ENCODE measurements at regions not wholly inside any gene's neighbourhood (a gene's known extent, or its start where the extent isn't known, plus 50 kb on each side); places are given as distances from the start of the nearest gene placed in this dataset.

DNA sequence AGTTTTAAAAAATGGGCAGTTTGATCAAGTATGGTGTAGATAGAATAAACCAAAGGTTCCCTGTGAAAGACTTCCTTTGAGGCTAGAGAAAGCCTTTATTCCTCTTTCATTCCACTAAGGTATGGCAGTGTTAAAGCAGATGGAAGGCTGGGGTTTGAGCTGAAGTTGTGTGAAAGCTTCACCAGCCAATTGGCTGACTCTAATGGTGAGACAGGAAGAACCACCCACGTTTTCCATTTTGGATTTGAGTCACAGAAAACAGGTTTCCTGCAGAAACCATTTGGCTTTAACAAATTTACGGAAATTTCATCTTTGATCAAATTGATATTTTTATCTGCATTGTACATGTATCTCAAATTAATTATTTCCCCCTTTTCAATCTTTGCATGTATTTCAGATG is 455.0 kb downstream of the PCNX1 start:
- H3K4me3 Mint-ChIP-seq, result no peak overlapping the region
- TF ChIP-seq, protein P1, sequence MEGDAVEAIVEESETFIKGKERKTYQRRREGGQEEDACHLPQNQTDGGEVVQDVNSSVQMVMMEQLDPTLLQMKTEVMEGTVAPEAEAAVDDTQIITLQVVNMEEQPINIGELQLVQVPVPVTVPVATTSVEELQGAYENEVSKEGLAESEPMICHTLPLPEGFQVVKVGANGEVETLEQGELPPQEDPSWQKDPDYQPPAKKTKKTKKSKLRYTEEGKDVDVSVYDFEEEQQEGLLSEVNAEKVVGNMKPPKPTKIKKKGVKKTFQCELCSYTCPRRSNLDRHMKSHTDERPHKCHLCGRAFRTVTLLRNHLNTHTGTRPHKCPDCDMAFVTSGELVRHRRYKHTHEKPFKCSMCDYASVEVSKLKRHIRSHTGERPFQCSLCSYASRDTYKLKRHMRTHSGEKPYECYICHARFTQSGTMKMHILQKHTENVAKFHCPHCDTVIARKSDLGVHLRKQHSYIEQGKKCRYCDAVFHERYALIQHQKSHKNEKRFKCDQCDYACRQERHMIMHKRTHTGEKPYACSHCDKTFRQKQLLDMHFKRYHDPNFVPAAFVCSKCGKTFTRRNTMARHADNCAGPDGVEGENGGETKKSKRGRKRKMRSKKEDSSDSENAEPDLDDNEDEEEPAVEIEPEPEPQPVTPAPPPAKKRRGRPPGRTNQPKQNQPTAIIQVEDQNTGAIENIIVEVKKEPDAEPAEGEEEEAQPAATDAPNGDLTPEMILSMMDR (IDR thresholded peaks at IDR 0.05), result no peak
- peaks cover 47% of the 10 kb centered on the region for H3K4me1 Mint-ChIP-seq (ENCODE audit: low read depth)
- Histone ChIP-seq H3K27me3 (ENCODE audit: control insufficient read depth in 1 of 2, insufficient read depth in 2 of 2, low read length in 2 of 2) (no peaks in the 10 kb centered on the region), H3K36me3 (ENCODE audit: insufficient read depth, low read length) (no peaks in the 10 kb centered on the region), H3K4me3 (ENCODE audit: low read length) (no peak overlapping the region), H3K4me1 (ENCODE audit: insufficient read depth, low read length) (no peaks in the 10 kb centered on the region), H3K27ac (ENCODE audit: low read depth in 1 of 2, low read length in 2 of 2) (no peak overlapping the region), H3K9me3 (ENCODE audit: control insufficient read depth in 1 of 2, insufficient read depth in 1 of 2, low read length in 2 of 2) (no peaks in the 10 kb centered on the region)
- H3K27ac Mint-ChIP-seq, result no peak overlapping the region
- H3K27me3 Mint-ChIP-seq, result no peaks in the 10 kb centered on the region
- H3K36me3 Mint-ChIP-seq (ENCODE audit: low read depth), result peaks cover 8% of the 10 kb centered on the region
- no peaks in the 10 kb centered on the region for H3K9me3 Mint-ChIP-seq
- DNase-seq (no peak), ATAC-seq (ENCODE audit: poor library complexity) (no peak)
- CTCF ChIA-PET, result no interaction called here
- intact Hi-C loops (cut with DNase I, micrococcal nuclease), result no loop called here
- POLR2A ChIA-PET, result interaction anchor here (1.2 kb wide), 1 partner anchor 41 kb away, joined by 4 read pairs; no protein-coding TSS in a partner anchor

DNA sequence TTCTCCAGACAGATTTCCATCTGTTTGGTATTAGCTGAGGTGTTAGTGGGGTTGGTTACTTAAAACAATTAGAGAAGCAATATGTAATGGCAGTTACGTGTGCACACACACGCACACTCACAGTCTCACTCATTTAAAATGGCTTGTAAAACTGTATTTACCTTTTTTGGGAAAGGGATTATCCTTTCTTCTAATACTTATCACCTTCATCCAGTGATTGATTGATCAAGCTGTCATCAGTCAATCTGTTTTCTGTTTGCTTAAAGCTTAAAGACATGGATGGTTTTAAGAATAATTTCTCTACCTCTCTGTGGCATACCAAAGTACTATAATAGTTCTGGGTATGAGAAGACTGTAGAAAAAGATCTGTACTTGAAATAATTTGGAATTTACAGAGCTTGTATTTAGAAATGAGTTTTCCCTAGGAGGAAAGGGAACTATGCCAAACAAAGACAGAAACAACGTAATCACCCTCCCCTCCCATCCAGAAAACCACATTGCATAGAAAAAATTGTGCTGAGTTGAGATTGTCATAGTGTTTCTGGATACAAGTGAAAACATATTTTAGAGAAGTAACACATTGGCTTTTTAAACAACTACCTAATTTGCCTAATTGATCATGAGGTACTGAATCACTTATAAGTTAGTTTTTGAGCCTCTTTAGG is 455.8 kb downstream of the PCNX1 start:
- ATAC-seq (ENCODE audit: poor library complexity) (no peak), DNase-seq (peak in 3 of 14 experiments; percentile 25 to 44 (median 40))
- ChIA-PET POLR2A (no interaction called here), CTCF (no interaction called here)
- TF ChIP-seq, protein P1 (IDR thresholded peaks at IDR 0.05), result no peak
- Histone ChIP-seq H3K36me3 (ENCODE audit: insufficient read depth, low read length) (no peaks in the 10 kb centered on the region), H3K9me3 (ENCODE audit: control insufficient read depth in 1 of 2, insufficient read depth in 1 of 2, low read length in 2 of 2) (no peaks in the 10 kb centered on the region), H3K4me1 (ENCODE audit: insufficient read depth, low read length) (no peaks in the 10 kb centered on the region), H3K27ac (ENCODE audit: low read depth in 1 of 2, low read length in 2 of 2) (no peak overlapping the region), H3K4me3 (ENCODE audit: low read length) (no peak overlapping the region), H3K27me3 (ENCODE audit: control insufficient read depth in 1 of 2, insufficient read depth in 2 of 2, low read length in 2 of 2) (no peaks in the 10 kb centered on the region)
- Mint-ChIP-seq H3K4me1 (ENCODE audit: low read depth) (peaks cover 47% of the 10 kb centered on the region), H3K36me3 (ENCODE audit: low read depth) (peaks cover 8% of the 10 kb centered on the region), H3K27ac (peak overlapping the region; percentile 48), H3K9me3 (no peaks in the 10 kb centered on the region), H3K4me3 (no peak overlapping the region), H3K27me3 (no peaks in the 10 kb centered on the region)
- intact Hi-C loops (cut with DNase I, micrococcal nuclease), result no loop called here

DNA sequence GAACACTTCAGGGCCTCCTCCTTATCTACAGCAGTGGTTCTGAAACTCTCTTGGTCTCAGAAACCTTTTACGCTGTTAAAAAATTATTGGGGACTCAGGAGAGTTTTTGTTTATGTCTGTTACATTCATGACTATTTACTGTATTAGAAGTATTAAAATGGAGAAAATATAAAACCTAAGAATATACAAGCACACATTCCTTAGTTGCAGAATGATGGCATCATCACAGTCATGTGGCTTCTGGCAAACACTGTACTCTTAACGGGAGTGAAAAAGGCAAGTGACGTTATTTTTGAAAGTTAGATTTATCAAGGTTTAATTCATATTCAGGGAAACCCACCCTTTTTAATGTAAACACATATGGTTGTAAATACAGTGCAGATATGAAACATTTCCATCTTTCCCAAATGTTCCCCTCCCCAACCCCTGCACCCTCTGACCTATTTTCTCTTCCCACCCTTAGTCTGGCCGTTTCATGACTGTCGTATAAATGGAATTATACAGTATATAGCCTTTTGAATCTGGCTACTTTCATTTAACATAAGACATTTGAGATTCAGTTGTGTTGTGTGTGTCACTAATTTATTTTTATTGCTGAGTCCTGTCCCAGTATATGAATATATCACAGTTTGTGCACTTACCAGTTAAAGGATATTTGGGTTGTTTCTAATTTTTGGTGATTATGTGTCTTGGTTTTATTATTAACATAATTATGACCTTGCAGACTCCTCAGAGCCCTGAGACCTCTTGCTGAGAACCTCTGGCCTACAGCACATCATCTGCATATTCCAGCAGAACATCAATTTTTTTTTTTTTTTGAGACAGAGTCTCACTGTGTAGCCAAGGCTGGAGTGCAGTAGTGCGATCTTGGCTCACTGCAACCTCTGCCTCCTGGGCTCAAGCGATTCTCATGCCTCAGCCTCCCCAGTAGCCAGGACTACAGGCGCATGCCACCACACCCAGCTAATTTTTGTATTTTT is 457.0 kb downstream of the PCNX1 start:
- Mint-ChIP-seq H3K4me1 (ENCODE audit: low read depth) (peaks cover 42% of the 10 kb centered on the region), H3K4me3 (no peak overlapping the region), H3K27me3 (no peaks in the 10 kb centered on the region), H3K36me3 (ENCODE audit: low read depth) (peaks cover 4% of the 10 kb centered on the region), H3K9me3 (no peaks in the 10 kb centered on the region), H3K27ac (peak overlapping the region; percentile 48)
- ChIA-PET CTCF (no interaction called here), POLR2A (no interaction called here)
- no peak overlapping the region for H3K27ac ChIP-seq (ENCODE audit: low read depth in 1 of 2, low read length in 2 of 2)
- no peaks in the 10 kb centered on the region for H3K4me1 ChIP-seq (ENCODE audit: insufficient read depth, low read length)
- H3K27me3 ChIP-seq (ENCODE audit: control insufficient read depth in 1 of 2, insufficient read depth in 2 of 2, low read length in 2 of 2), result no peaks in the 10 kb centered on the region
- no peaks in the 10 kb centered on the region for H3K9me3 ChIP-seq (ENCODE audit: control insufficient read depth in 1 of 2, insufficient read depth in 1 of 2, low read length in 2 of 2)
- H3K36me3 ChIP-seq (ENCODE audit: insufficient read depth, low read length), result no peaks in the 10 kb centered on the region
- intact Hi-C loops (cut with DNase I, micrococcal nuclease), result no loop called here
- H3K4me3 ChIP-seq (ENCODE audit: low read length), result no peak overlapping the region
- DNase-seq, result no peak
- TF ChIP-seq, protein P1 (IDR thresholded peaks at IDR 0.05), result no peak
- ATAC-seq (ENCODE audit: poor library complexity), result no peak
